HCT116 (cell line): ENCODE measurements at regions not wholly inside any gene's neighbourhood (a gene's known extent, or its start where the extent isn't known, plus 50 kb on each side); places are given as distances from the start of the nearest gene placed in this dataset.

ENCODE experiments used
- ATAC-seq: fragments of 200-7000 bp; cut with Tn5 transposase; 2 replicates; pipeline ENCODE4 v1.9.1; 2020; ENCODE audit warnings: mild to moderate bottlenecking, moderate library complexity
- BruUV-seq: library from RNA; stranded (reverse); fragments of 400-500 nt; replicated peaks from 2 replicates; lab custom pipeline; 2021; lab: Mats Ljungman, UMichigan
- CTCF ChIA-PET: fragments of 300-600 bp; sonication (Branson Sonifier 250); formaldehyde crosslinking; loops from one replicate; lab custom pipeline; 2021; ENCODE audit warnings: antibody characterized with exemption; lab: Charles Lee
- POLR2A ChIA-PET: fragments of 300-600, 350-600 bp; sonication (Branson Sonifier 250); formaldehyde crosslinking; loops from one replicate; lab custom pipeline; 2021; ENCODE audit warnings: antibody characterized with exemption; lab: Charles Lee
- RAD21 ChIA-PET, 2 experiments: fragments of 300-600 bp; sonication (Branson Sonifier 250); formaldehyde crosslinking; loops; one replicate each; lab custom pipeline; 2023; ENCODE audit warnings: low total read pairs in 2 of 2; ENCODE audit not compliant: uncharacterized antibody in 2 of 2, unreplicated experiment in 2 of 2, low non-redundant PET in 1 of 2; lab: Charles Lee
- DNase-seq: peaks from one replicate; pipeline ENCODE4 v3.0.0-alpha.2; 2010; ENCODE audit warnings: low read depth, low spot score
- H2AFZ ChIP-seq: fragments of 200-600 bp; shearing (Covaris generic), sonication (generic); 2 replicates; pipeline ENCODE4 v1.6.1; 2017; ENCODE audit warnings: low read depth, mixed run types, mixed read lengths, antibody characterized with exemption, low read length; ENCODE audit not compliant: poor library complexity, severe bottlenecking
- H3K27ac ChIP-seq: 2 replicates; pipeline ENCODE4 v1.5.1; 2012; ENCODE audit warnings: low read depth, low read length
- H3K27me3 ChIP-seq: fragments of 200-600 bp; sonication (generic); 2 replicates; pipeline ENCODE4 v1.6.1; 2016; ENCODE audit warnings: mixed run types, low read length, mixed read lengths; ENCODE audit not compliant: insufficient read depth
- H3K36me3 ChIP-seq, 2 experiments: fragments of 200-500 bp in 1 of 2; fragments of 200-600 bp in 1 of 2; sonication (Bioruptor generic) in 1 of 2; sonication (generic) in 1 of 2; 2 replicates each; pipeline versions ENCODE4 v1.5.1 to v1.6.1; 2014 to 2016; ENCODE audit warnings: low read length in 2 of 2, inconsistent platforms in 1 of 2, mixed read lengths in 1 of 2, mixed run types in 1 of 2; ENCODE audit not compliant: insufficient read depth in 2 of 2, control insufficient read depth in 1 of 2
- H3K4me1 ChIP-seq, 2 experiments: fragments of 200-600 bp in 1 of 2; sonication (generic) in 1 of 2; 2 replicates each; pipeline versions ENCODE4 v1.5.1 to v1.6.1; 2012 to 2017; ENCODE audit warnings: low read length in 2 of 2, inconsistent platforms in 1 of 2, mild to moderate bottlenecking in 1 of 2, mixed read lengths in 1 of 2, mixed run types in 1 of 2, moderate library complexity in 1 of 2; ENCODE audit not compliant: insufficient read depth in 2 of 2, control insufficient read depth in 1 of 2
- H3K4me2 ChIP-seq: fragments of 200-600 bp; sonication (generic); 2 replicates; pipeline ENCODE4 v1.6.1; 2017; ENCODE audit warnings: mixed run types, low read length, mixed read lengths
- H3K4me3 ChIP-seq, 2 experiments: fragments of 200-600 bp in 1 of 2; sonication (generic) in 1 of 2; replicated peaks in 1 of 2; 2 replicates each; pipeline ENCODE4 v1.5.1; 2011 to 2016; ENCODE audit warnings: low read length in 2 of 2, control low read depth in 1 of 2, low read depth in 1 of 2, mild to moderate bottlenecking in 1 of 2, mixed read lengths in 1 of 2, mixed run types in 1 of 2
- H3K79me2 ChIP-seq: fragments of 200-600 bp; sonication (generic); 2 replicates; pipeline ENCODE4 v1.6.1; 2017; ENCODE audit warnings: mild to moderate bottlenecking, mixed run types, low read length, moderate library complexity, mixed read lengths; ENCODE audit not compliant: insufficient read depth
- H3K9ac ChIP-seq: fragments of 200-600 bp; sonication (generic); 2 replicates; pipeline ENCODE4 v1.6.1; 2016; ENCODE audit warnings: low read length, mixed read lengths
- H3K9me2 ChIP-seq: fragments of 200-600 bp; sonication (generic), shearing (Covaris generic); 2 replicates; pipeline ENCODE4 v1.6.1; 2017; ENCODE audit warnings: mixed run types, mild to moderate bottlenecking, moderate library complexity; ENCODE audit not compliant: insufficient read depth
- H3K9me3 ChIP-seq, 2 experiments: fragments of 200-500 bp in 1 of 2; fragments of 200-600 bp in 1 of 2; sonication (Bioruptor generic) in 1 of 2; sonication (generic) in 1 of 2; 2 replicates each; pipeline ENCODE4 v1.6.1; 2014 to 2017; ENCODE audit warnings: low read length in 2 of 2, mixed read lengths in 2 of 2, inconsistent platforms in 1 of 2, low read depth in 1 of 2, mild to moderate bottlenecking in 1 of 2, mixed run types in 1 of 2, moderate library complexity in 1 of 2; ENCODE audit not compliant: control insufficient read depth in 1 of 2, insufficient read depth in 1 of 2
- H4K20me1 ChIP-seq: fragments of 200-600 bp; sonication (generic), shearing (Covaris generic); 2 replicates; pipeline ENCODE4 v1.6.1; 2017; ENCODE audit warnings: mixed run types, mild to moderate bottlenecking, moderate library complexity; ENCODE audit not compliant: insufficient read depth
- CBX3 ChIP-seq: IDR thresholded peaks from 2 replicates; pipeline ENCODE4 v1.6.1; 2012; ENCODE audit warnings: low read depth
- CEBPB ChIP-seq: IDR thresholded peaks from 2 replicates; pipeline ENCODE4 v1.6.1; 2012; ENCODE audit warnings: low read depth
- CTCF ChIP-seq, 3 experiments: fragments of 200-600 bp in 1 of 3; sonication (generic) in 1 of 3; IDR thresholded peaks in 2 of 3; conservative IDR thresholded peaks in 1 of 3; 2 replicates each; pipeline ENCODE4 v1.5.1; 2012 to 2017; ENCODE audit warnings: low read depth in 2 of 3, low read length in 2 of 3, antibody characterized with exemption in 1 of 3, borderline replicate concordance in 1 of 3, control low read depth in 1 of 3, mild to moderate bottlenecking in 1 of 3, mixed read lengths in 1 of 3, mixed run types in 1 of 3, moderate library complexity in 1 of 3; ENCODE audit not compliant: insufficient read depth in 1 of 3
- ELF1 ChIP-seq: IDR thresholded peaks from 2 replicates; pipeline ENCODE4 v1.6.1; 2012; ENCODE audit warnings: low read depth, borderline replicate concordance
- EZH2 ChIP-seq: fragments of 200-600 bp; sonication (generic); IDR thresholded peaks from 2 replicates; pipeline ENCODE4 v1.6.1; 2017; ENCODE audit warnings: antibody characterized with exemption, mixed run types
- EZH2phosphoT487 ChIP-seq: fragments of 200-600 bp; IDR thresholded peaks from 2 replicates; pipeline ENCODE4 v1.6.1; 2018; ENCODE audit warnings: antibody characterized with exemption, borderline replicate concordance
- POLR2AphosphoS5 ChIP-seq: IDR thresholded peaks from 2 replicates; pipeline ENCODE4 v1.6.1; 2011; ENCODE audit warnings: mild to moderate bottlenecking, low read depth, low read length, moderate library complexity
- RAD21 ChIP-seq: IDR thresholded peaks from 2 replicates; pipeline ENCODE4 v1.6.1; 2012; ENCODE audit warnings: low read depth, mild to moderate bottlenecking
- ZNF274 ChIP-seq: fragments of 200-500 bp; sonication (Bioruptor generic); IDR thresholded peaks from 2 replicates; pipeline ENCODE4 v1.6.1; 2014; ENCODE audit warnings: mild to moderate bottlenecking, low read depth, low read length, inconsistent platforms
- intact Hi-C: fragments of 100-400 bp; cut with micrococcal nuclease; formaldehyde crosslinking; loops from 2 replicates; pipeline ENCODE4 v1.10.0; 2022
- TF ChIP-seq, protein P1 (sequence below): IDR thresholded peaks from 2 replicates; pipeline ENCODE4 v1.6.1; 2012

DNA sequence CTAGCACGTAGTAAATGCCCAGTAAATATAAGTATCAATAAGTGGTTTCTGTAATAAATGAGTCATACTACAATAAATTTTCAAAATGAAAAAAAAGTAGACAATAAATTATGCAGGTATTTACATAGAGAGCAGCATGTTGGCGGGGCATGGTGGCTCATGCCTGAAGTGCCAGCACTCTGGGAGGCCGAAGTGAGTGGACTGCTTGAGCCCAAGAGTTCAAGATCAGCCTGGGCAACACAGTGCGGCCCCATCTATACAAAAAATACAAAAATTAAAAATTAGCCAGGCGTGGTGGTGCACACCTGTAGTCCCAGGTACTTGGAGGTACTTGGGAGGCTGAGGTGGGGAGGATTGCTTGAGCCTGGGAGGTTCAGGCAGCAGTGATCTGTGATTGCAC, 509.3 kb upstream of the KLF6 start:
- Histone ChIP-seq H3K9me3 (no peaks in the 10 kb centered on the region), H4K20me1 (no peaks in the 10 kb centered on the region), H3K27ac (no peak overlapping the region), H3K36me3 (no peaks in the 10 kb centered on the region), H2AFZ (no peak overlapping the region), H3K27me3 (no peaks in the 10 kb centered on the region), H3K4me3 (no peak overlapping the region), H3K4me2 (no peak overlapping the region), H3K79me2 (no peaks in the 10 kb centered on the region), H3K9ac (no peak overlapping the region), H3K9me2 (no peaks in the 10 kb centered on the region), H3K4me1 (no peaks in the 10 kb centered on the region)
- ChIA-PET RAD21 (no interaction called here), POLR2A (no interaction called here), CTCF (no interaction called here)
- intact Hi-C loops: no loop called here
- no TSS peak for BruUV-seq
- DNase-seq: no peak
- no peak for TF ChIP-seq RAD21
- TF ChIP-seq, protein P1, sequence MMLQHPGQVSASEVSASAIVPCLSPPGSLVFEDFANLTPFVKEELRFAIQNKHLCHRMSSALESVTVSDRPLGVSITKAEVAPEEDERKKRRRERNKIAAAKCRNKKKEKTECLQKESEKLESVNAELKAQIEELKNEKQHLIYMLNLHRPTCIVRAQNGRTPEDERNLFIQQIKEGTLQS: no peak
- TF ChIP-seq CBX3: no peak
- TF ChIP-seq EZH2: no peak
- TF ChIP-seq CEBPB: no peak
- TF ChIP-seq POLR2AphosphoS5: no peak
- no peak for TF ChIP-seq CTCF (IDR thresholded peaks at IDR 0.05 in 2 of 3, conservative IDR thresholded peaks at IDR 0.05 in 1 of 3; ENCODE audit: borderline replicate concordance in 1 of 3, insufficient read depth in 1 of 3, low read depth in 2 of 3, low read length in 2 of 3)
- TF ChIP-seq ELF1: no peak
- TF ChIP-seq ZNF274: no peak
- no peak for TF ChIP-seq EZH2phosphoT487
- ATAC-seq: no peak
